ENCODE measurements at regions not wholly inside any gene's neighbourhood (a gene's known extent, or its start where the extent isn't known, plus 50 kb on each side); places are given as distances from the start of the nearest gene placed in this dataset.

- no peak for DNase-seq (ENCODE audit: low read depth)
These were observed 118.0 kb upstream of the RPL38 start for GRCh38 chr17:74085434-74085833.

- DNase-seq (ENCODE audit: low read depth): no peak
These were observed 116.4 kb upstream of the RPL38 start for GRCh38 chr17:74087002-74087585.

- no peak for DNase-seq (ENCODE audit: low read depth)
These were observed 115.1 kb upstream of the RPL38 start for GRCh38 chr17:74088285-74088933.

- DNase-seq (ENCODE audit: low read depth): no peak
These were observed 114.5 kb upstream of the RPL38 start for GRCh38 chr17:74088934-74089329.

- DNase-seq (ENCODE audit: low read depth): no peak
These were observed 114.1 kb upstream of the RPL38 start for GRCh38 chr17:74089380-74089779.

- peak; percentile 13 for DNase-seq (ENCODE audit: low read depth)
These were observed 113.5 kb upstream of the RPL38 start for GRCh38 chr17:74089869-74090464.

GRCh38 chr17:74094651-74095050, 108.8 kb upstream of the RPL38 start:
- DNase-seq (ENCODE audit: low read depth): no peak

- DNase-seq (ENCODE audit: low read depth): no peak
These were observed 107.0 kb upstream of the RPL38 start for GRCh38 chr17:74096456-74096855.

GRCh38 chr17:74097450-74098135, 105.9 kb upstream of the RPL38 start:
- no peak for DNase-seq (ENCODE audit: low read depth)

- DNase-seq (ENCODE audit: low read depth): no peak
These were observed 105.1 kb upstream of the RPL38 start for GRCh38 chr17:74098136-74099024.

- no peak for DNase-seq (ENCODE audit: low read depth)
These were observed 103.8 kb upstream of the RPL38 start for GRCh38 chr17:74099442-74100340.

- DNase-seq (ENCODE audit: low read depth): no peak
These were observed 98.6 kb upstream of the RPL38 start for GRCh38 chr17:74104921-74105320.

GRCh38 chr17:74107107-74107506, 96.4 kb upstream of the RPL38 start:
- no peak for DNase-seq (ENCODE audit: low read depth)

GRCh38 chr17:74108126-74108705, 95.3 kb upstream of the RPL38 start:
- DNase-seq (ENCODE audit: low read depth): no peak

GRCh38 chr17:74110467-74110866, 93.0 kb upstream of the RPL38 start:
- DNase-seq (ENCODE audit: low read depth): no peak

- no peak for DNase-seq (ENCODE audit: low read depth)
These were observed 90.2 kb upstream of the RPL38 start for GRCh38 chr17:74113326-74113725.

- DNase-seq (ENCODE audit: low read depth): no peak
These were observed 89.5 kb upstream of the RPL38 start for GRCh38 chr17:74113952-74114351.

GRCh38 chr17:74114881-74115470, 88.5 kb upstream of the RPL38 start:
- DNase-seq (ENCODE audit: low read depth): no peak

GRCh38 chr17:74115586-74115985, 87.9 kb upstream of the RPL38 start:
- DNase-seq (ENCODE audit: low read depth): no peak

- no peak for DNase-seq (ENCODE audit: low read depth)
These were observed 87.3 kb upstream of the RPL38 start for GRCh38 chr17:74116087-74116717.

Measured in stromal cell of bone marrow (primary cell).